Kidney capillary endothelial cell (primary cell): ENCODE measurements at regions not wholly inside any gene's neighbourhood (a gene's known extent, or its start where the extent isn't known, plus 50 kb on each side); places are given as distances from the start of the nearest gene placed in this dataset.
"Not testable (repeated sequence)": the region's sequence is repeated elsewhere in the genome, so short reads cannot be mapped to it uniquely, and the experiment has no call there.

Experiments used
- DNase-seq: peaks from one replicate; pipeline ENCODE4 v3.0.0-alpha.2; 2018; ENCODE audit warnings: low spot score

DNA sequence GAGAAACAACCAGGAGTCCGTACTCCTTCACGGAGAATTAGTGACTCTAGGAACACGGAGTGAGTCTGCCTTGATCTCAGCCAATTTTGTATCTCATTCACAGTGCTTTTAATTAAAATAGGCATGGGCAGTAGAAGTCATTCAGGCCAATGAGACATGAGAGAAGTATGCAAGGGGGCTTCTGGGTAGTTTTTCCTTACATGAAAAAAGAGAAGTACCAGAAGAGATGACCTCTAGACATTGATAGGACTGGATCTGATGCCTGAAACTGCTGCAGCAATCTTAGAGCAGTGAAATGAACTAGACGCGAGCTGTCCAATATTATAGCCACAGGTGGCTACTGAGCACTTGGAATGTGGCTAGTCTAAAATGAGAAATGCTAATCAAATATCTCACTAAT lies 187.7 kb upstream of the TLE4 start:
- no peak for DNase-seq

DNA sequence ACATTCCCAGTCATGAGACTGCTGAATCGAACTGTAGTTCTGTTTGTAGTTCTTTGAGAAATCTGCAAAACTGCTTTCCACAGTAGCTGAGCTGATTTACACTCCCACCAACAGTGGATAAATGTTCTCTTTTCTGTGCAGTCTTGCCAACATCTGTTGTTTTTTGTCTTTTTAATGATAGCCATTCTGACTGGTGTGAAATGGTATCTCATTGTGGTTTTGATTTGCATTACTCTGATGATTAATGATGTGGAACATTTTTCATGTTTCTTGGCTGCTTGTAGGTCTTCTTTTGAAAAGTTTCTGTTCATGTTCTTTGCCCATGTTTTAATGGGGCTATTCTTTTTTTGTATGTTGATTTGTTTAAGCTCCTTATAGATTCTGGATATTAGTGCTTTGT lies 187.3 kb upstream of the TLE4 start:
- DNase-seq = no peak

DNA sequence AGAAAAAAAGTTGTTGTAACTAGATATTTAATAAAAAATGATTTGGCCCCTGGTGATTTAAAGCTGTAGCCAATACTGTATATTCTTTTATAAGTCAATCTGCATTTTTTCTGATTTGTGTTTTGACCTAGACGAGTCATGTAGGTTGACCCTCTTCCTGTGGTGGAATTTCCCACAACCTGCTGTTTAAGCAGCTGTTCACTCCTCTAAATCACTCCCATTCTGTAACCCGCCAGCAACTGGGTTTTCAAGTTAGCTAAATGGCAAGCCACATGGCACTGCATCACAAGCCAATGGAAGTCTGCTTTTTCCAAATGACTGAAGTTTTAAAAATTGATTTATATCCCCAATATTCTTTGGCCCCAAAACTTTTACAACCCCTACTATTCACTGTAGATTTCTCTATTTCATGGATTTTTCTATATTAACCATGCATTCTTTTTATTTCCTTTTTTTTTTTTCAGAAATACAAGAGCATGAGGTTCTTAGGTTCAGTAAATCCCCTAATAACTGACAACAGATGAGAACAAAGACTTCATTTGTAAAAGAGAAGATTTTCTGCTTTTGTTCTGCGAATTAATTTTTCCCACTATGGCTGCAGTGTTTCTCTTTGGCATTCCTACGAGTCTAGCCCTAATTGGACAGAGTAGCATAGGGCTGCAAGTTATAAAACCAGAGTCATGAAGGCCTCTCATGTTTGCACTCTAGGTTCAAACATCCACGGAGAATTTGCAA lies 184.5 kb upstream of the TLE4 start:
- DNase-seq = no peak

DNA sequence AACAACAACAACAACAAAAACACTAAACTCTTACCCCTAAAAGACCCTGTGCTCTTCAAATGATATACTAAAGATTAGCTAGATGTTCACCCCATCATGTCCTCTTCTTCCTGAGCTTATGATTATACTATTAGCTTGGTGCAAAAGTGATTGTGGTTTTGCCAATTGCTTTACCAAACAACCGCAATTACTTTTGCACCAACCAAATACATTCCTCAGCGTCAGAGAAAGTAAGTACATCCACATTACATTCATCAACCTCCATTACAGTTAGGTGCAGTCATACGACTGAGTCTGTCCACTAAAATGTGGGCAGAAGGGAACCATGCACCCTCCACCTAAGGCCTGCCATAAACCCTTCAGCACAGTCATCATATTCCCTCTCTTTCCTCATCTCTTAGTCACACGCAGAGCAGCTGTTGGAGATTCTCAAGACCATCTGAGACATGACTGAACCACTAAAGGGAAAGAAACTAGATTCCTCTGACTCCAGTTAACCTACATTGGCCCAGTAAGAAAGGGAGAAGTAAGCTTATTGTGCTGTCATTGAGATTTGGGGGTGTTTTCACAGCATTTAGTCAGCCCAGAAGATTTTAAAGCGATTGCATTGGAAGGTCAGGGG lies 181.6 kb upstream of the TLE4 start:
- no peak for DNase-seq

DNA sequence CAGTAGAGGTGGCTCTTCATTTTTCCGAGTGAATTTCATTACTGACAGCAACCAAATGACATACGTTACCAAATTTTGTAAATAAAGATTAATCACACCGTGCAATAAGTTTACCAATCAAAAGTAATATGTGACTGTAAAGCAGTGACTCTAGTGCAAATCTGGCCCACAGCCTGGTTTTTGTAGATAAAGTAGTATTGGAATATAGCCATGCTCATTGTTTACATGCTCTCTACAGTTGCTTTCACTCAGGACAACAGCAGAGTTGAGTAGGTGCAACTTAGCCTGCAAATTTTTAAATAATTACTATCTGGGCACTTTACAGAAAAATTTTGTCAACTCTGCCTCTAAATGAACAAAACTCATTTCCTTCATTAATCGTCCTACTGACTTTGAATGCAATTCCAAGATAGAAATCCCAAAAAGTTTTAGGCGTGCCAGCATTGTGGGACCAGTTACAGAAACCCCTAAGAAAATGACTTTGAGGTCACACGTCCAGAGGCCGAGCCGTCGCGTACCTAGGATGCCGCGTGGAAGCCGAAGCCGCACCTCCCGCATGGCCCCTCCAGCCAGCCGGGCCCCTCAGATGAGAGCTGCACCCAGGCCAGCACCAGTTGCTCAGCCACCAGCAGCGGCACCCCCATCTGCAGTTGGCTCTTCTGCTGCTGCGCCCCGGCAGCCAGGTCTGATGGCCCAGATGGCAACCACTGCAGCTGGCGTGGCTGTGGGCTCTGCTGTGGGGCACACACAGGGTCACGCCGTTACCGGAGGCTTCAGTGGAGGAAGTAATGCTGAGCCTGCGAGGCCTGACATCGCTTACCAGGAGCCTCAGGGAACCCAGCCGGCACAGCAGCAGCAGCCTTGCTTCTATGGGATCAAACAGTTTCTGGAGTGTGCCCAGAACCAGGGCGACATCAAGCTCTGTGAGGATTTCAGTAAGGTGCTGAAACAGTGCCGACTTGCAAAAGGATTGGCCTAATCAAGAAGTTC lies 180.7 kb upstream of the TLE4 start:
- DNase-seq = no peak

DNA sequence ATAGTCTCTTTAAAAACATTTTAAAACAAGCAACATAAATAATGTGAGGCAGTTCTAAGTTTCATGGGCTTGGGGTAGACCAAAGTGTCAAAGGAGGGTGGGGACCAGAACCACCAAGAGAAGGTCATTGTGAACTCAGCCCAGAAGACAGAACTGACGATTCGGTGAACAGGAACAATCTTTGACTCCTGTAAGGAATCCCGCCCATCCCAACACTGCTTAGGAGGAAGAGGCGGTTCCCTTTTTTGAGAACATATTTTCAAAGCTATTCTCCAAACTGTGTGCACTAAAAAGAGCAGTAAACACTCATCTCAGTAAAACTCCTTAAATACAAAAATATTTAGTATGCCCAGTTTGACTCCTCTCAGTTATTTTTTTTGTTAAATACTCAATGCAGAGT lies 176.5 kb upstream of the TLE4 start:
- no peak for DNase-seq

DNA sequence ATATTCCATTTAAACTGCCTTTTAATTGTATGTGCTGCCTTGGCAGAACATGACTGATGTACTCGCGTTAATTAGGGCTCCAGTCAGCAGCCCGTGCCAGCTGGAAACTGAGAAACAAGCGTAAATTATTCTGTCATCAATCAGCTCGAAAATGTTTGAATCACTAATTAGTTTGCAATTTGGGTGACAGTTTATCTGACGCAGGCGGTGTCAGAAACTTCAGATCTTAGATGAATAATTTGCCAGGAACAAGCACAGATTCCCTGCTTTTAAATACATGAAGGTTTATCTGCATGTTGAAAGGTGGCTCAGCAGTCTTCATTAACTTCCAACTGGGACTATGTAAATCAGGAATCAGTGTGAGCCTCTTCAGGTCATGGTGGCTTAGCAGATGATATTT lies 176.0 kb upstream of the TLE4 start:
- DNase-seq = no peak

DNA sequence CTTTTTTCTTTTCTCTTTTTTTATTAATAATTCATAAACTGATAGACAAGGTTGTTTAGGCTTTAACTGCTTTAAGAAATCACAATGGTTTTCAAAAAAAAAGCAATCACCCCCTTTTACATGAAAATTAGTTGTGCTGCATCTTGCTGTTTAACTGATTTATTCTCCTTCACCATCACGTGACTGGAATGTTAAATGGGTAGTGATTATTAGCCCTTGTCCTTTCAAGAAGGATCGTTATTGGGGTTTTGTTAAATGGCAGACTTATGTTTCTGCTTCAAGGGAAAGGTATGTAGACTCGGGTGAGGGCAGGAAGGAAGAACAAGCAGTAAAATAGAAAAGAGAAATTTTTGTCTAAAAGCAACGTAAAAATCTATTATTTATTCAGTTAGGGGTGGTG lies 175.6 kb upstream of the TLE4 start:
- DNase-seq = no peak

DNA sequence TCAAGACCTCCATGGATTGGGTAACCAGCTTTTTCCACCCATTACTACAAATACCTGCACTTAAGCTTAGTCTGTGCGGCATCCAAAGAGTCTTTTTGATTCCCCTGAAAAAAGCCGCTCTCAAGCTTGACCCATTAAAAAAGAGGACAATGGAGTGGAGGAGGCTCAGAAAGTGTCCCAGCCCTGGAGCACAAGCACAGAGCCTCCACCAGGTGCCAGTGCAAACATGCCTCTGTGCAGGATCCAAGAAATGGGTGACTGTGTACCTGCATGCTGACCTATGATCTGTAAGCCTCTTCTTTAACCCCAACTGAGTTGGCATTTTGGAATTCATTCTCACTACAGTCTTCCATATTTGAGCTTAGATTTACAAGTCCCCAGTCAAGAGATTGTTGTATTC lies 168.3 kb upstream of the TLE4 start:
- DNase-seq = no peak

DNA sequence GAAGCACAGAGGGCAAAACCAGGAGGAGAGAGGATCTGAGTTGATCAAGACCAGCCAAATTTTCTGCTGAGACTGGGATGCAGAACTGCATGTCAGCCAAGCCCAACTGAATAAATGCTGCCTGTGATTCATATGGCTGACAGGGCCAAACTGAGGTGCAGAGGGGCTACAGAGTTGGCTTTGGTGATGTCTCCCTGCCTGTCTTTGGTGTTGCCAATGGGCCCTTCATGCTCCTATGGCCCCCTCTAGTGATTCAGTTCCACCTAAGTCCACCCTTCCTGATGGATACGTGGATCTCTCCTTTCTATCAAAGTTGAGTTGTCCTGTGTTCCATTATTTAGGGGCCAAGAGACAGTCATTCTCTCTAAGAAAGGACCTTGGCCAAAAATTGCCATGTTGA lies 163.6 kb upstream of the TLE4 start:
- no peak for DNase-seq

DNA sequence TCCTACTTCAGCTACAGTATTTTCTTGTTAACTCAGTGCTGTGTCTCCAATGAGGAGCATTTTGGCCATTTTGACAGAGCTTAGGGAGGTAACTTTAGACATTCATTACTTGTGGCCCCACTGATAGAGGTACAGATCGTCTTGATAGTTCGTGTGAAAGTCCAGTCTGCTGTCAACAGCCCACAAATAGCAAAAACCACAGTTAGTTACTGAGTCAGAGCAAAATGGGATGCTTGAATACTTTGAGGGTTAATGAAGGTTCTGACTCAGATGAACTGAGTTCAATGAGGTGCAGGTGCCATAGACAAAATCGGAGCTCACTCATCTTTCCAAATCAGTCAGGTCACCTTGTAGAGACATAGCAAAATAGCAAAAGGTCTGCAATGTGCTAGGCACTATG lies 163.1 kb upstream of the TLE4 start:
- DNase-seq = no peak

DNA sequence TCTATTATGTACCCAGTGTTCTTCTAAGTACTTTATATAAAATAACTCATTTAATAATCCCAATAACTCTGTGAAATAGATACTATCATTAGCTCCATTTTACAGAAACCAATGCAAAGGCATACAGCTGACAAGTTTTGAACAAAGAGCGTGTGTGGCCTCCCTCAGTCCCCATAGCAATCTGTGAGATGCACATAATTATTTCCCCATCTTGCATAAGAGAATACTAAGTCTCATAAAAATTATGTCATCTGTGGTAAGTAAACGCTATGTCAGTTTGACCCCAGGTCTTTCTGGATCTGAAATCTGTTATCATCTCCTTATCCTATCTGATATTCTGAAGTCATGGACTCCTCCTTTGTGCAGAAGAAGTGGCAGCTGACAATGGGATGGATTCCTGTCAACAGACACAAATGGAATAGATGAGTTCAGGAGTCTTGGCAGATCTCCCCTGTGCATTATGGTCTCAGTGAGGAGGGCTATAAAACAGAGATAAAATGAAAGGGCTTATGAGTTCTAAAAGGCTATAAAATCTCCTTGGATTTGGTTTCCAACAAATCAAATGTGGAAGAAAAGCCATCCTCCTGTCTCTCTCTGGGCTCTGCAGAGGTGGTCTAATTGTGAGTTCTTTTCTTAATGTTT lies 162.5 kb upstream of the TLE4 start:
- DNase-seq = no peak

DNA sequence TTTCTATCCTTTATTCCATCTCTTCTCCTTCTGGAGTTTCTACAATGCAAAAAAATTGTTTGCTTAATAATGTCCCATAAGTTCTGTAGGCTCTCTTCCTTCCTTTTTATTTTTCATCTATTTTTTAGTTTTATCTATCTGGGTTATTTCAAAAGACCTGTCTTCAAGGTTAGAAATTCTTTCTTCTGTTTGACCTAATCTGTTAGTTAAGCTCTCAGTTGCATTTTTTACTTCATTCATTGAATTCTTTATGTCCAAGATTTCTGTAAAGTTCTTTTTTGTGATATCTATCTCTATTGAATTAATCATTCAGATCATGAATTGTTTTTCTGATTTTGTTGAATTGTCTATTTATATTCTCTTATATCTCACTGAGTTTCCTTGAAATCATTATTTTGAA lies 145.9 kb upstream of the TLE4 start:
- DNase-seq = no peak

DNA sequence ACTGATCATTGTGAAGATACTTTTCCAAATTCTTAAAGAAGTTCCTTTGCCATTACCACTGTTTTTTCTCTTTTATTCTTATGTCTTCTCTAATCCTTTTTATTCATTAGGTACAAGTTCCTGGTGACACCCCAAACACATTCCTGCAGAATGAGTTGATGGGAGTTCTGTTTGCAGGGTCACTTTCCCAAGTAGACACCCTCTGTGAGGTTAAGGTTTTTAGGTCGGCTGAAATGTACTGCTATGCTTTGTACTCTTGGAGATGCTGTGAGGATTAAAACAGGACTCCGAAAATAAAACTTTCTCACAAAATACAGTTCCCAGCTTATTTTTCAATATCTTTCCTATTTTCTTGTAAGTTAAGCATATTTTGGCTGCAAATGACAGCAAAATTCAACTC lies 143.3 kb upstream of the TLE4 start:
- DNase-seq = no peak

DNA sequence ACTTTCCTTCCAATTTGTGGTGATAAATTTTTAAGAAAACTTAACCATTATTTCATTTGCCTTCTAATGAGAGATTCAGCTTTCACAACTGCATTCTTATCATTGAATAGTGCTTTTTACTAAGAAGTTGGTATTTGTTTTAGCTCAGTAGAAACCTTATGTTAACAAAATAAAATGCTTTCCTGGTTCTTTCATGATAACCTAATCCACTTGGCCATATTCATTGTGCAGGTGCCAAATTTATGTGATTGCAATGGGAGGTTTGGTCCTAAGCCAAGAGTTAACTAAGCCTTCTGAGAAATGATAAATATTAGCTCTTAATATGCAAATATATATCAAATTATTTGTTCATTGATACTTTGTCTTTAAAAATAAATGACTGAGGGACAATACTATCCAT lies 141.1 kb upstream of the TLE4 start:
- DNase-seq = no peak

DNA sequence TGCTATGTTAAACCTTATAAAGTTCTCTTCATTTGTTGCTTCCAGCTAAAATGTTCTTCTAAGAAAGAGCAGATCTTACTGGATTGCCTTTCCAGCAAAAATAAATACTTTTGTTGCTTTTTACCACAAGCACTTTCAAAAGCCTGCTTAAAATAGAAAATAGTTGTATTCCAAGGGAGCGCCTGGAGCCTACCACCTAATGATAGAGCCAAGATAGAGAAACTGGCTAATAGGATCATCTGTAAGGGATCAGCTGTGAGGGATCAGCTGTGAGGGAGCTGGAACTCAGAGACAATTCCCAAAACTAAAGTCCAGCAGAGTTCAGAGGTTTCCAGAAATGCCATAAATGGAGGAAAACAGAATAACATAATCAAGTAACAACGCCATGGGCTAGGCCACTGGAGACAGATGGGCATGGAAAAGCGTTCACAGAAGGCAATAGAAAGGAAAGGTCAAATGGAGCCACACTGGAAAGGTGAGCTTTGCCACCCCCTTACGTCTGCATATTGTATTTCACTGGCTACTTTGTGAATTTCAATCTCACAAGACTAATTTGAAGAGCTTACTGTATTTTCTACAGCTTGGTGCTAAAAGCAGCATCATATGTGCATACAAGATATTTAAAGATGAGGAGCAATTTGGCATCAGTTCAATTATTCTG lies 140.6 kb upstream of the TLE4 start:
- no peak for DNase-seq

DNA sequence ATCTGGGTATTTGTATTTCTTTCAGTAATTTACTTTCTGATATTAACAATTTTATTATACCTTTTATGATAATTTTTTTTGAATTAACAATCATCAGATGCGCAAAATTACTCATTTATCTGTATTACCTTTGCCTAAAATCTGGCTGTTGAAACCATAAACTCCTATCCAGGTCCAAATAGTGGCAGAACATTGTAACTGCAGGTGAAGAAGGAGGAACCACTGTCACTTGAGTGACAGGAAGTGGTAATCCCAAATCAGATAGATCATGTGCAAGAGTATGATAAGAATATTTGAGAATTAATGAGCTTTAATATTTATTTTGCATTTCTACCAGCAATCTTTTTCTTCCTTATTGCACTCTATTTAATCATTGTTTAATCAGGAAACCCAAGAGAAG lies 139.3 kb upstream of the TLE4 start:
- no peak for DNase-seq

DNA sequence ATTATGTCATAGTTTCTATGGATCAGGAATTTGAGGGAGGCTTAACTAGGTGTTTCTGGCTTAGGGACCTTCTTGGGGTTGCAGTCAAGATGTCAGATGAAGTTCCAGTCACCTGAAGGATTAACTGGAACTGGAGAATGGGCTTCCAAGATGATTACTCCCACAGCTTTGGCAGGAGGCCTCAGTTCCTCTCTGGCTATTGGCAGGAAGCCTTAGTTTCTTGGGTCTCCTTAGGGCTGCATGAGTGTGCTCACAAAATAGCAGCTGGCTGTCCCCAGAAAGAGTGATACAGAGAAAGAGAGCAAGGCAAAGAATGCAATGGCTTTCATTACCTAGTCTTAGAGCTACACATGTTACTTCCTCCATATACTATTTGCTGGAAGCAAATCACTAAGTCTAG lies 138.1 kb upstream of the TLE4 start:
- no peak for DNase-seq

DNA sequence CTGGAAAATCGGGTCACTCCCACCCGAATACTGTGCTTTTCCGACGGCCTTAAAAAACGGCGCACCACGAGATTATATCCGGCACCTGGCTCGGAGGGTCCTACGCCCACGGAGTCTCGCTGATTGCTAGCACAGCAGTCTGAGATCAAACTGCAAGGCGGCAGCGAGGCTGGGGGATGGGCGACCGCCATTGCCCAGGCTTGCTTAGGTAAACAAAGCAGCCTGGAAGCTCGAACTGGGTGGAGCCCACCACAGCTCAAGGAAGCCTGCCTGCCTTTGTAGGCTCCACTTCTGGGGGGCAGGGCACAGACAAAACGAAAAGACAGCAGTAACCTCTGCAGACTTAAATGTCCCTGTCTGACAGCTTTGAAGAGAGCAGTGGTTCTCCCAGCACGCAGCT lies 132.5 kb upstream of the TLE4 start:
- not testable (repeated sequence) for DNase-seq

DNA sequence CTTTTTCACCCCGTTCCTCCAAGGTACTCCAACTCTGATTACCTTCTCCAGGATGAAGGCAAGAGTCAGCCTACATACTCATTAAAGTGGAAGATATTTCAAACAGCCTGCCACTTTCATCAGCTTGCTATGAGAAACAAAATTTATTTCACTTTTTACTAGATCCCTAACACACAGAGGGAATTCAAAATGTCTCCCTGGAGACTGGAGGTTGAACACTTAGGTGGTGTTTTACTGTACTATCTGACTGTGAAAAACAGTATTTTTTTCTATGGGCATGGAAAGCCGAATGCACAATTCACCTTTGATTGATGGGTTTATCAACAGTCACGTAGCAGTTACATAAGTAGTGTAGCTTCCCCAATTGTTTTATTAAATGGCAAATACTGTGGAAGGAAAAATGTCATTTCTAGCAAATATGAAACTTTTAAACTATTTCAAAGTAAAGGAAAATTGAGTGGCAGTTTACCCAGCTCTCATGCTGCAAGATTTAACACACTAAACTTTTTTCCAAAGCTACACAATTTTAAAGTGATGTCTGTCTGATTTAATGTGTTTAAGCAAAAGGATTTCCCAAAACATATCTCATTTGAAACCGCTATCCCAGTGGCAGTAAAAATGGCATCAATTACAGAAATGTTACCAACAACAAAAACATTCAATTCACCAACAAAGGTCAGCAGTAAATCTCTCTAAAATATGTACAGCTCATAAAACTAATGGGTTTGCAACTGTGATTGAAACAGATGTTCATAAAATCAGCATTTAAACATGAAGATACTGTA lies 125.0 kb upstream of the TLE4 start:
- DNase-seq = no peak

DNA sequence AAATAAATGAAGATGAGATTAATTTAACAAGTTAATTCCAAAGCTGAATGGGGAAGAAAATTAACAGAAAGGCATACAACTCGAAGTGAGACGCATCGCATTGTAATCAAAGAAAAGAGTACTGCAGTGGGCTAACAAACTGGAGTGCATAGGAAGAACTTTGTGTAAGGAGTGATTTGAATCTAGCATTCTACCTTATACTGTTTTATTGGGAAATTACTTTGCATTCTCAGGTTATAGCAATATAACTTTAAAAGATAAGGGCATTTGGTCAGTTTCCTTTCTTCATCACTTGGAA lies 124.5 kb upstream of the TLE4 start:
- no peak for DNase-seq
